ENCODE measurements at regions not wholly inside any gene's neighbourhood (a gene's known extent, or its start where the extent isn't known, plus 50 kb on each side); places are given as distances from the start of the nearest gene placed in this dataset.
A peak's percentile ranks its signal among the peaks of the same experiment; 100 is the strongest.

DNA sequence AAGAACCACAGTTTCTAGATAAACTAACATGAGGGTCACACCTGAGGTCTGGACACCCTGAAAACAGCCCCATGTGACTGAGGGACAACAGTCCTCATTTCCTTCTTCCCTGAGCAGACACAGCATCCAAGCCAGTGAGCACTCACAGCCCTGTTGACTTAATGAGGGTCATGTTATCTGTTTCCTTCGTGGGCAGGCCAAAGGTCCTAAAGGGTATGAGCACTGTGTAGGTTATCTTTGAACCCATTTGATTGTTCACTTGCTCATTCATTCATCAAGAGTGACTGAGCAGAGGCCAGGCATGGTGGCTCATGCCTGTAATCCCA, 170.7 kb upstream of the B3GAT1 start:
- DNase-seq (ENCODE audit: low read depth) = no peak
- H3K27me3 ChIP-seq (ENCODE audit: control insufficient read depth, insufficient read depth, low read length) = no peaks in the 10 kb centered on the region
- FAIRE-seq = no peak
- TF ChIP-seq, protein P1, sequence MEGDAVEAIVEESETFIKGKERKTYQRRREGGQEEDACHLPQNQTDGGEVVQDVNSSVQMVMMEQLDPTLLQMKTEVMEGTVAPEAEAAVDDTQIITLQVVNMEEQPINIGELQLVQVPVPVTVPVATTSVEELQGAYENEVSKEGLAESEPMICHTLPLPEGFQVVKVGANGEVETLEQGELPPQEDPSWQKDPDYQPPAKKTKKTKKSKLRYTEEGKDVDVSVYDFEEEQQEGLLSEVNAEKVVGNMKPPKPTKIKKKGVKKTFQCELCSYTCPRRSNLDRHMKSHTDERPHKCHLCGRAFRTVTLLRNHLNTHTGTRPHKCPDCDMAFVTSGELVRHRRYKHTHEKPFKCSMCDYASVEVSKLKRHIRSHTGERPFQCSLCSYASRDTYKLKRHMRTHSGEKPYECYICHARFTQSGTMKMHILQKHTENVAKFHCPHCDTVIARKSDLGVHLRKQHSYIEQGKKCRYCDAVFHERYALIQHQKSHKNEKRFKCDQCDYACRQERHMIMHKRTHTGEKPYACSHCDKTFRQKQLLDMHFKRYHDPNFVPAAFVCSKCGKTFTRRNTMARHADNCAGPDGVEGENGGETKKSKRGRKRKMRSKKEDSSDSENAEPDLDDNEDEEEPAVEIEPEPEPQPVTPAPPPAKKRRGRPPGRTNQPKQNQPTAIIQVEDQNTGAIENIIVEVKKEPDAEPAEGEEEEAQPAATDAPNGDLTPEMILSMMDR (IDR thresholded peaks at IDR 0.05; ENCODE audit: insufficient read depth, low read length, severe bottlenecking) = no peak
- H3K36me3 ChIP-seq (ENCODE audit: control insufficient read depth, insufficient read depth, low read length) = no peaks in the 10 kb centered on the region
- H3K4me3 ChIP-seq (ENCODE audit: low read depth, low read length) = no peak overlapping the region

DNA sequence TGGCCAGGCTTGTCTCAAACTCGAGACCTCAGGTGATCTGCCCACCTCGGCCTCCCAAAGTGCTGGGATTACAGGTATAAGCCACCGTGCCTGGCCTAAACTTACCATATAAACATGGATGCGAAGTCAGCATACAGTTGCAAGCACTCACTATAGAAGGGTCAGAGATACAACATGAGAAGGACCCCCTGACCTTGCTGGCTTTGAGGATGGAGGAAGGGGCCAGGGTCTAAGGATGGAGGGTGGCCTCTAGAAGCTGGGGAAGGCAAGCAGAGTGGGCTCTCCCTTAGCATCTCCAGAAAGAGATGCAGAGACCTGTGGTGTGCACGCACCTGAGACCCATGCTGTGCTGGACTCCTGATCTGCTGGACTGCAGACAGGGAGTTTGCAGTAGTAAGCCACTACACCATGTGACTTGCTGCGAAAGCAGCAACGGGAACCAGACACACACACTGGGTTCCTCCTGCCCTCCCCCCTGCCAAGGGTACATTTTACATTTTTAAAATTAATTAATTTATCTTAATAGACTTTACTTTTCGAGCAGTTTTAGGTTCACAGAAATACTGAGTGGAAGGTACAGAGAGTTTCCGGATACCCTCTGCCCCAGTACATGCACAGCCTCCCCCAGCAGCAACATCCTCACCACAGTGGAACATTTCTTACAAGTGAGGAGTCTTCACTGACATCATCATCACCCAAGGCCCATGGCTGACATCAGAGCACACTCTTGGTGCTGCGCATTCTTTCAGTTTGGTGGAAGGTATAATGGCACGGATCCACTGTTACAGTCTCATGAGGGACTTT, 170.1 kb upstream of the B3GAT1 start:
- H3K36me3 ChIP-seq (ENCODE audit: control insufficient read depth, insufficient read depth, low read length) = no peaks in the 10 kb centered on the region
- FAIRE-seq (peak; percentile 75), DNase-seq (ENCODE audit: low read depth) (no peak)
- no peaks in the 10 kb centered on the region for H3K27me3 ChIP-seq (ENCODE audit: control insufficient read depth, insufficient read depth, low read length)
- no peak overlapping the region for H3K4me3 ChIP-seq (ENCODE audit: low read depth, low read length)
- TF ChIP-seq, protein P1 (IDR thresholded peaks at IDR 0.05; ENCODE audit: insufficient read depth, low read length, severe bottlenecking) = no peak

DNA sequence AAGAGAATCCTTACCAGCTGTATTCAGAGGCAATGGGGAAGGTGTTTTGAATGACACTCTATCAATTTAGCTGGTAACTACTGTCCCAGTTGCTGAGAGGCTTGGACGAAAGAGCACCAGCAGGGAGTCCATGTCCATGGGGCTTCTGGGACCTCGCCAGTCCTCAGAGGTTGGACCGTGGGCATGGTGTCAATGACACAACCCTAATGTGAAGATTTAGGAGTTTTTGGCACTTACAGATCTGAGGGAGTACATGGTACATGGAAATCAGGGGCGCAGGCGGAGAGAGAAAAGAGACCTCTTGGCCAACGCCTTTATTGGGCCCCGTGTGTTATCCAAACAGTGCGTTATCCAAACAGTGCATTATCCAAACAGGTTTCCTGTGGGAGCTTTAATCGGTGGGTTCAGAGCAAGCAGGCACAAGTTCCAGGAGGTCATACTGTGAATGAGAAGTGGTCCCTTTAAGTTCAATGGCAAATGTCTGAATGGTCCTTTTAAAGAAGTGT, 169.1 kb upstream of the B3GAT1 start:
- TF ChIP-seq, protein P1 (IDR thresholded peaks at IDR 0.05; ENCODE audit: insufficient read depth, low read length, severe bottlenecking) = no peak
- DNase-seq (ENCODE audit: low read depth) = no peak
- Histone ChIP-seq H3K27me3 (ENCODE audit: control insufficient read depth, insufficient read depth, low read length) (no peaks in the 10 kb centered on the region), H3K36me3 (ENCODE audit: control insufficient read depth, insufficient read depth, low read length) (no peaks in the 10 kb centered on the region), H3K4me3 (ENCODE audit: low read depth, low read length) (no peak overlapping the region)
- no peak for FAIRE-seq

DNA sequence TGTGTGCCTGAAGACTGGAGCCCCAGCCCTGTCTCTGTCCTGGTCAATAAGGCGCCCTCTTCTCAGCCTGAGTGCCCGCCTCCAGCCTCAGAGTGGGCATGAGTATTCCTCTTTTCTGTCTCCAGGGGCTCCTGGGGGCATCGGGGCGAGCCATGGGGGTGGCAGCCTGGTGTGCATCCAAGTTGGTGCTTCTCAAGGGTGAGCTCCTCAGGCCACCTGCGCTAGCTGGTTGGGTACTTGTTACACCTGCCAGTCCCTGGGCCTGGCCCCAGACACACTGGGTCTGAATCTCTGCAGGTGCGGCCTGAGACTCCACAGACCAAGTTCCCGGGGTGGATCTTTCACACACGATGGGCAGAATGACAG, 168.6 kb upstream of the B3GAT1 start:
- H3K36me3 ChIP-seq (ENCODE audit: control insufficient read depth, insufficient read depth, low read length) = no peaks in the 10 kb centered on the region
- TF ChIP-seq, protein P1 (IDR thresholded peaks at IDR 0.05; ENCODE audit: insufficient read depth, low read length, severe bottlenecking) = no peak
- H3K27me3 ChIP-seq (ENCODE audit: control insufficient read depth, insufficient read depth, low read length) = no peaks in the 10 kb centered on the region
- FAIRE-seq = no peak
- no peak overlapping the region for H3K4me3 ChIP-seq (ENCODE audit: low read depth, low read length)
- DNase-seq (ENCODE audit: low read depth) = no peak

DNA sequence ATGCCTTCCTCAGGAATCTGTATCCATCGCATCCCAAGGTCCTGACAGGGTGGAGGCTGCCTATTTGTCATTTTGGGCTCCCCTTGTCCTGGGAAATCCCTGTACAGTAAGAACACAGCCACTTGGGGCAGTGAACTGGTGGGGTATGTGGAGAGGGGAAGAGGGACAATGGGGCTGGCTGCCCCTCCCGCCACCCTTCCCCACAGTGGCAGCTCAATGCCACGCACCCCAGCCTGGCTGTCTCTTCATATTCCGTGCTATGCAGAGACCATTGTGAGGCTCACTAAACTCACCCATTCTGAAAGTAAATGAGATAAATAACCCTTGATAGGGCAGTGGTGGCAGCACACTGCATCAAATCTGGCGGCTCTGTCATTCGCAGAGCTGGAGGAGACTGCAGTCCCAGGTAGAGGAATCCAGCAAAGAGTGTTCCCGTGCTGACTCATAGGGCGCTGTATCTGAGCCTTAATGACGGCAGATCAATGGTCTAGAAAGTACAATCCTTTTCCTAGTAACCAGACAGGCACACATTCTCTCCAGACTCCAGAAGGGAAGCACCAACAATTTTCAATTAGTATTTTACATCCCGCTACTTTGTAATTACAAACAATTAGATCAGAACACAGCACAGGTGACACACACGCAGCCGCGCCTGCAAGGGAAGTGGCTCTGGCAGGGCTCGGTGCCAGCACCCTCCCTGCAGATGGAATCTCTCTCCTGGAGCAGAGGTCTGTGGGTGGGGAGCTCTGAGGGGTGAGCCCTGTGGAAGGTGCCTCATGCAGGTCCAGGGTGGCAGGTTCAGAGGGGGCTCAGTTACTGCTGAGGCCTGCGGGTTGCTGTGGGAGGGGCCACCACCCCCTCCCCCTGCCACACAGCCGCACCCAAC, 167.9 kb upstream of the B3GAT1 start:
- FAIRE-seq (no peak), DNase-seq (ENCODE audit: low read depth) (no peak)
- TF ChIP-seq, protein P1 (IDR thresholded peaks at IDR 0.05; ENCODE audit: insufficient read depth, low read length, severe bottlenecking) = no peak
- Histone ChIP-seq H3K27me3 (ENCODE audit: control insufficient read depth, insufficient read depth, low read length) (no peaks in the 10 kb centered on the region), H3K36me3 (ENCODE audit: control insufficient read depth, insufficient read depth, low read length) (no peaks in the 10 kb centered on the region), H3K4me3 (ENCODE audit: low read depth, low read length) (no peak overlapping the region)

Measured in bronchial epithelial cell (primary cell).